KOPT-K1 (cell line): ENCODE measurements at regions not wholly inside any gene's neighbourhood (a gene's known extent, or its start where the extent isn't known, plus 50 kb on each side); places are given as distances from the start of the nearest gene placed in this dataset.
"Not testable (repeated sequence)": the region's sequence is repeated elsewhere in the genome, so short reads cannot be mapped to it uniquely, and the experiment has no call there.

Experiments used
- H3K27ac ChIP-seq: fragments of 200-600 bp; sonication (generic); 2 replicates; pipeline ENCODE4 v1.5.1; 2016; ENCODE audit warnings: antibody characterized with exemption, mild to moderate bottlenecking, low read depth, low read length; ENCODE audit not compliant: poor library complexity, severe bottlenecking
- H3K36me3 ChIP-seq: fragments of 200-600 bp; sonication (generic); 2 replicates; pipeline ENCODE4 v1.5.1; 2017; ENCODE audit warnings: antibody characterized with exemption, mild to moderate bottlenecking, low read length, moderate library complexity; ENCODE audit not compliant: insufficient read depth
- H3K9me3 ChIP-seq: fragments of 200-600 bp; sonication (generic); 2 replicates; pipeline ENCODE4 v1.5.1; 2017; ENCODE audit warnings: antibody characterized with exemption, low read length, mild to moderate bottlenecking; ENCODE audit not compliant: insufficient read depth, poor library complexity, severe bottlenecking

GRCh38 chr4:130035391-130035790, 939.4 kb downstream of the C4orf33 start:
- H3K27ac ChIP-seq, result no peak overlapping the region
- H3K36me3 ChIP-seq, result no peaks in the 10 kb centered on the region

DNA sequence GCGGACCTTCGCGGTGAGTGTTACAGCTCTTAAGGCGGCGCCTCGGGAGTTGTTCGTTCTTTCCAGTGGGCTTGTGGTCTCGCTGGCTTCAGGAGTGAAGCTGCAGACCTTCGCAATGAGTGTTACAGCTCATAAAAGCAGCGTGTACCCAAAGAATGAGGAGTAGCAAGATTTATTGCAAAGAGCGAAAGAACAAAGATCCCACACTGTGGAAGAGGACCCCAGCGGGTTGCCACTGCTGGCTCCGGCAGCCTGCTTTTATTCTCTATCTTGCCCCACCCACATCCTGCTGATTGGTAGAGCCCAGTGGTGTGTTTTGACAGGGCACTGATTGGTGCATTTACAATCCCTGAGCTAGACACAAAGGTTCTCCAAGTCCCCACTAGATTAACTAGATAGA, 941.9 kb downstream of the C4orf33 start:
- not testable (repeated sequence) for H3K36me3 ChIP-seq, H3K9me3 ChIP-seq, H3K27ac ChIP-seq

More at GRCh38 chr4:130035391-130035790, 939.4 kb downstream of the C4orf33 start:
- no peaks in the 10 kb centered on the region for H3K9me3 ChIP-seq

DNA sequence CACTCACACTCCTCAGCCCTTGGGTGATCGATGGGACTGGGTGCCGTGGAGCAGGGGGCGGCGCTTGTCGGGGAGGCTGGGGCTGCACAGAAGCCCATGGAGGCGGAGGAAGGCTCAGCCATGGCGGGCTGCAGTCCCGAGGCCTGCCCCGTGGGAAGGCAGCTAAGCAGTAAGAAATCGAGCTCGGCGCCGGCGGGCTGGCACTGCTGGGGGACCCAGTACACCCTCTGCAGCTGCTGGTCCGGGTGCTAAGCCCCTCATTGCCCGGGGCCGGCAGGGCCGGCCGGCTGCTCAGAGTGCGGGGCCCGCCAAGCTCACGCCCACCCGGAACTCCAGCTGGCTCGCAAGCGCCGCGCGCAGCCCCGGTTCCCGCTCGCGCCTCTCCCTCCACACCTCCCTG, 942.6 kb downstream of the C4orf33 start:
- not testable (repeated sequence) for H3K9me3 ChIP-seq, H3K27ac ChIP-seq, H3K36me3 ChIP-seq

DNA sequence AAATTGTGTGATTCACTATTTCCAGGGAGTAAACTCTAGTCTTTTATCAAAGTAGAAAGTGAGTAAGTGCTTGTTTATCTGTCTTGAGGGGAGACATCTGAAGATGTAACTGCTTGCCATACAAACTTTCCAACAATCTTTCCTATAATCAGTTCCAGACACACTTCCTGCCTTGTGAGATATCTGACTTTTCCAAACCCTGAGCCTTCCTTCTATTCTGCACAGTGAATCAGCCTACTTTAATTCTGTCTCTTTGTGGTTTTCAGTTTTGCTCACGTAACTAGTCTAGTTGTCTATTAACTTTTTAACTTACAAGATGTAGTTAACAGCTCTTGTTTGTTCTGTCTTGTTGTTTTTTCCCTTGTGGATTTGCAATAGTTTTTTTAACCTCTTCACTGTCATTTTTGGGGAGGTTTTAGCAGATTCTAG, 947.8 kb downstream of the C4orf33 start:
- Histone ChIP-seq H3K27ac (no peak overlapping the region), H3K9me3 (no peaks in the 10 kb centered on the region), H3K36me3 (no peaks in the 10 kb centered on the region)

GRCh38 chr4:130044788-130045531, 949.0 kb downstream of the C4orf33 start:
- Histone ChIP-seq H3K9me3 (no peaks in the 10 kb centered on the region), H3K27ac (no peak overlapping the region), H3K36me3 (no peaks in the 10 kb centered on the region)

GRCh38 chr4:130053723-130054122, 957.8 kb downstream of the C4orf33 start:
- peaks cover 6% of the 10 kb centered on the region for H3K9me3 ChIP-seq
- H3K27ac ChIP-seq, result no peak overlapping the region
- no peaks in the 10 kb centered on the region for H3K36me3 ChIP-seq

DNA sequence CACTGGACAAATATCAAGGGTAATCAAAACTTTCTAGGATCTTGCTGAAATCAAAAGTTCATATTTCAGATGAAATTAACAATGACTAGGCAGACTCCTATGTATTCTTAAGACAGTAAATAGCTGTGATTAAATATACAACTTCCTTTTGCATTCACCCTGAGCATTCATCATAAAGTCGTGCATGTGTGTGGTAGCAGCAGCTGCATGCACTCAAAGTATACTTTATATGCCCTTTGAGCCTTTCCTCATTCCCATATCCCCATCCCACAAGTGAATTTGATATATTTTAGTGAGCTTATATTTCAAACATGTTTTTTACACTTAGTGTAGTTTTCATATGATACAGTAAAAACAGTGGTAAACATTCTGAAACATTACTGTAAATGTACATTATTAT, 959.0 kb downstream of the C4orf33 start:
- Histone ChIP-seq H3K27ac (no peak overlapping the region), H3K36me3 (no peaks in the 10 kb centered on the region), H3K9me3 (peaks cover 6% of the 10 kb centered on the region)

DNA sequence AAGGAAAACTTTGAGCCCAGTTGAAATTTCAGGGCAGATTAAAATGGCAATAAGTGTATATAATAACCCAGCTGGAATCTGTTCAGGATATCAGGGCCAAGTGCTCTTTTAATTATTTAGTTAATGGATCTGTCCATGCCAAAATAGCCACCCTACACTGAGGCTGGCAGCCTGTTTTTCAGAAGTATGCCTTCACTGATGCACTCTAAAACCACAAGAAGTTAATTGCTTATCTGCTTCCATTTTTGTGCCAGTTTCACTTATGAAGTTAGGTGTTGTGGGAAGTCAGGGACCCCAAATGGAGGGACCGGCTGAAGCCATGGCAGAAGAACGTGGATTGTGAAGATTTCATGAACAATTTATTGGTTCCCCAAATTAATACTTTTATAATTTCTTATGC, 960.3 kb downstream of the C4orf33 start:
- no peaks in the 10 kb centered on the region for H3K36me3 ChIP-seq
- H3K27ac ChIP-seq, result no peak overlapping the region
- peaks cover 6% of the 10 kb centered on the region for H3K9me3 ChIP-seq

DNA sequence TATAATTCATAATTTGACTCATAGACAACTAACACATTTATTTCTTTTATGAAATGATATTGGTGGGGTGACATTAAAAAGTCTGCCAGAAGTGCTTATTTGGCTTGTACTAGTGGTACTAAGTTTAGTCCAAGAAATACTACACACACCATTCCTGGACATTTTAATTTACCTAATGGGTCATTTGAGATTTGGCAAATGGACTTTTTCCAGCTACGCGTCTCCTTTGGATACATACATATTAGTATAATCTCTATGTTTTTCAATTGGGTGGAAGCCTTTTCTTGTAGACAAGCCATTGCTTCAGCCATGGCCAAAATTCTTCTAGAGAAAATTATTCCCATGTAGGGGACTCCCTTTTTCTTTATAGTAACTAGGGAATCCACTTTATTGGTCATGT, 968.5 kb downstream of the C4orf33 start:
- no peaks in the 10 kb centered on the region for H3K36me3 ChIP-seq
- no peaks in the 10 kb centered on the region for H3K9me3 ChIP-seq
- no peak overlapping the region for H3K27ac ChIP-seq

DNA sequence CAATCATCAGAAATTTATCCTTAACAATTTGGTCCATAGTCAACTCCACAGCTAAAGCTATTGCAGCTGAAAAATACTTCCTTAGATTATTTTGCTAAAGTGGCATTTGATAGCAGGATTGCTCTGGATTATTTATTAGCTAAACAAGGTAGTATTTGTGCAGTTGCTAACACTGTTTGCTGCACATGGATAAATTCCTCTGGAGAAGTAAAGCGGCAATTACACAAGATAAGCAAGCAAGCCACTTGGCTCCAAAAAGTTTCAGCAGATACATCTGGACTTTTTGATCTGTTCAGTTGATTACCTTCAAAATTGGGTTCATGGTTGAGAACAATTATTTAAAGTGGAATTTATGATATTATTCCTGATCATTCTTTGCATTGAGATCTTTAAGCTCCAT, 971.5 kb downstream of the C4orf33 start:
- no peak overlapping the region for H3K27ac ChIP-seq
- no peaks in the 10 kb centered on the region for H3K9me3 ChIP-seq
- H3K36me3 ChIP-seq, result no peaks in the 10 kb centered on the region

GRCh38 chr4:130068072-130068471, 972.1 kb downstream of the C4orf33 start:
- no peaks in the 10 kb centered on the region for H3K9me3 ChIP-seq
- no peak overlapping the region for H3K27ac ChIP-seq
- no peaks in the 10 kb centered on the region for H3K36me3 ChIP-seq

DNA sequence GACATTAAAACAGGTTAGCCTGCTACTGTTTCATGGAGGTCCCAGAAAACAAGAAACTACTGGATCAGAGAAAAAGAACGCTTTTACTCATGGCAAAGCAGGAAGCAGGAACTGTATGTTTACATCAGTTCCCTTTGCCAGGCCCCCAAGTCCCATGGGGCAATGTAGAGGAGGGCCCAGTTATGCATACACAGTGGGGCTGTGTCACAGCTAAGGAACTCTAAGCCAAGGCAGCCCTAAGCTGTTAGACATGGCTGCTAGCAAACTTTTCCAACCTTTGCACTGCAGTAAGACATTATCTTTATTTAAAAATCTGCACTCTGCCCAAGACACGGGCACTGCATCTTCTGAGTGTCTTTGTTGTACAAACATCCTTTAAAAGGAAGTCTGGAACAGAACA, 975.8 kb downstream of the C4orf33 start:
- Histone ChIP-seq H3K36me3 (no peaks in the 10 kb centered on the region), H3K9me3 (no peaks in the 10 kb centered on the region), H3K27ac (no peak overlapping the region)

DNA sequence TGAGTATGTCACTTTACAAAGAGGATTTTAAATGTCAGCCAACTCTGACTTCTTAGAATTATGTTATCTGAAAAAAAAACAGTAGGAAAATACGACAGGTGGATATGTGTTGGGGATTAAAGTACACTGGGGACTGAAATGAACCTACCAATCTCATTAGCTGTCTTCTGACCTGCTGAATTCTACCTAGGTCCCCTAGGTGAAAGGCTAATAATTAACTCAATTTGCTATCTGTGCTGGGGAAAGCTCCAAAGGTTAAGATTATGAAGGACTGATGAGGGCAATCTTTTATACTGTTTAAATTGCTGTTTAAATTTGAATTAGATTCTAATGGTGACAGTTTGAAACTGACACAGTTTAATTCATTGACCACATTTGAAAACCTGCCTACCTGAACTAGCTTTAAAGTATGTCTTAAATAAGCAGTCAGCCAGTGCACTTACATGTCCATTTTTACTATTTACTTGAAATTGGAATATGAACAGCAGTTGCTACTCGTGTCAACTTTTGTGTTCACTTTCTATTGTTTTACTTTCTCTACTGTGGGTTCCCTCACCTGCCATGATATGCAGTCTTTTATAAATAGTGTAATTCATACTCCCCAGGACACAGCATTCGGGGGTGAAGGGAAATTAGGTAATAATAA, 977.3 kb downstream of the C4orf33 start:
- H3K36me3 ChIP-seq, result no peaks in the 10 kb centered on the region
- H3K9me3 ChIP-seq, result no peaks in the 10 kb centered on the region
- no peak overlapping the region for H3K27ac ChIP-seq

DNA sequence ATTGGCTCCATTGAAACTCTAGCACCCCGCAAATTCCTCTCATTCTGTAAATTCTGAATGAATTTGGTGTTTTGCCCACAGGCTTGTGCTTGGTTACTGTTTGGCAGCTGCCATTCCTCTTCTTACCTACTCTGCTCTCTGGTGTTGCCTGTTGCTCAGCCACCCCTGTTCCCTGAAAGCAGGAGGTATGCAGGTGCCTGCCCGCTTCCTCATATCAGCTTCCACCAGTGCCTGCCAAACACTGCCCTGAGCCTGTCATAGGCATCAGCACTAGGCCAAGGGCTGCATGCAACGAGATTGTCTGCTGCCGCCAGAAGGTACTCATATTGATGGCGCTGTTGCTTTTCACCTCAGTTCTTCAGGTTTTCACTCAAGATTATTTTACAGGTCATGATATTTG, 978.1 kb downstream of the C4orf33 start:
- Histone ChIP-seq H3K9me3 (no peaks in the 10 kb centered on the region), H3K27ac (no peak overlapping the region), H3K36me3 (no peaks in the 10 kb centered on the region)

GRCh38 chr4:130077275-130077674, 981.3 kb downstream of the C4orf33 start:
- no peak overlapping the region for H3K27ac ChIP-seq
- no peaks in the 10 kb centered on the region for H3K36me3 ChIP-seq
- H3K9me3 ChIP-seq, result no peaks in the 10 kb centered on the region

- not testable (repeated sequence) for H3K27ac ChIP-seq, H3K36me3 ChIP-seq
Observed at GRCh38 chr4:130079027-130079426, 983.1 kb downstream of the C4orf33 start.

More at GRCh38 chr4:130079027-130079426, 983.1 kb downstream of the C4orf33 start:
- H3K9me3 ChIP-seq, result not testable (repeated sequence)
